OCI-LY1 (cell line): ENCODE measurements at regions not wholly inside any gene's neighbourhood (a gene's known extent, or its start where the extent isn't known, plus 50 kb on each side); places are given as distances from the start of the nearest gene placed in this dataset.

Source experiments
- CTCF ChIP-seq: fragments of 200-600 bp; sonication (generic), shearing (Covaris generic); IDR thresholded peaks from 2 replicates; pipeline ENCODE4 v1.5.1; 2017; ENCODE audit warnings: mild to moderate bottlenecking, antibody characterized with exemption, low read length, moderate library complexity, mixed read lengths
- EZH2 ChIP-seq: fragments of 200-600 bp; sonication (generic), shearing (Covaris generic); IDR thresholded peaks from 2 replicates; pipeline ENCODE4 v1.8.0; 2017; ENCODE audit warnings: borderline replicate concordance, mixed run types, mild to moderate bottlenecking, antibody characterized with exemption, low read length, moderate library complexity, mixed read lengths

- TF ChIP-seq CTCF (no peak), EZH2 (no peak)
These were observed 292.0 kb upstream of the KLF6 start for GRCh38 chr10:4076983-4077382.
